PFSK-1 (cell line): ENCODE measurements at regions not wholly inside any gene's neighbourhood (a gene's known extent, or its start where the extent isn't known, plus 50 kb on each side); places are given as distances from the start of the nearest gene placed in this dataset.

Experiments
- FOXP2 ChIP-seq: optimal IDR thresholded peaks from 2 replicates; pipeline ENCODE3; 2011; ENCODE audit warnings: borderline replicate concordance, control low read depth, inconsistent platforms; ENCODE audit not compliant: insufficient read depth; ENCODE audit errors: extremely low read length, extremely low read depth
- POLR2AphosphoS5 ChIP-seq: IDR thresholded peaks from 2 replicates; pipeline ENCODE4 v1.6.1; 2012; ENCODE audit warnings: low read depth, mild to moderate bottlenecking, control low read depth, low read length, moderate library complexity
- REST ChIP-seq, 2 experiments: IDR thresholded peaks; 2 replicates each; pipeline versions ENCODE4 v1.6.1 to v1.8.0; 2011 to 2012; ENCODE audit warnings: low read depth in 2 of 2, low read length in 2 of 2, control low read depth in 1 of 2, inconsistent platforms in 1 of 2, mild to moderate bottlenecking in 1 of 2, moderate library complexity in 1 of 2; ENCODE audit not compliant: insufficient read depth in 1 of 2
- SIN3A ChIP-seq: IDR thresholded peaks from 2 replicates; pipeline ENCODE4 v1.6.1; 2012; ENCODE audit warnings: mild to moderate bottlenecking, low read length, moderate library complexity, borderline replicate concordance; ENCODE audit not compliant: insufficient read depth
- TAF1 ChIP-seq: IDR thresholded peaks from 2 replicates; pipeline ENCODE4 v1.6.1; 2012; ENCODE audit warnings: low read length, control low read depth, borderline replicate concordance; ENCODE audit not compliant: insufficient read depth

- TF ChIP-seq REST (IDR thresholded peaks at IDR 0.05; ENCODE audit: insufficient read depth in 1 of 2, low read depth in 2 of 2, low read length in 2 of 2) = no peak
- no peak for TF ChIP-seq POLR2AphosphoS5
- no peak for TF ChIP-seq SIN3A
- no peak for TF ChIP-seq TAF1
- no peak for TF ChIP-seq FOXP2
Measured at GRCh38 chr20:53841741-53842140, 228.7 kb downstream of the BCAS1 start.

- TF ChIP-seq TAF1 (no peak), POLR2AphosphoS5 (no peak), REST (IDR thresholded peaks at IDR 0.05; ENCODE audit: insufficient read depth in 1 of 2, low read depth in 2 of 2, low read length in 2 of 2) (no peak), SIN3A (no peak), FOXP2 (no peak)
Measured at GRCh38 chr20:53840532-53840931, 229.9 kb downstream of the BCAS1 start.

- TF ChIP-seq POLR2AphosphoS5 (no peak), FOXP2 (peak; percentile 61)
Measured at GRCh38 chr20:53839423-53840176, 230.8 kb downstream of the BCAS1 start.

GRCh38 chr20:53838311-53838868, 232.0 kb downstream of the BCAS1 start:
- TF ChIP-seq FOXP2 (no peak), SIN3A (no peak), REST (IDR thresholded peaks at IDR 0.05; ENCODE audit: insufficient read depth in 1 of 2, low read depth in 2 of 2, low read length in 2 of 2) (no peak), POLR2AphosphoS5 (no peak), TAF1 (no peak)

GRCh38 chr20:53837126-53837826, 233.1 kb downstream of the BCAS1 start:
- TF ChIP-seq REST (IDR thresholded peaks at IDR 0.05; ENCODE audit: insufficient read depth in 1 of 2, low read depth in 2 of 2, low read length in 2 of 2) = no peak
- TF ChIP-seq TAF1 = no peak
- no peak for TF ChIP-seq POLR2AphosphoS5
- no peak for TF ChIP-seq SIN3A
- TF ChIP-seq FOXP2 = no peak
